CD4-positive, alpha-beta T cell (primary cell): ENCODE measurements at regions not wholly inside any gene's neighbourhood (a gene's known extent, or its start where the extent isn't known, plus 50 kb on each side); places are given as distances from the start of the nearest gene placed in this dataset.
A peak's percentile ranks its signal among the peaks of the same experiment; 100 is the strongest.

ENCODE experiments used
- ATAC-seq: fragments of 200-7000 bp; cut with Tn5 transposase; one replicate; pipeline ENCODE4 v1.10.0; 2022; ENCODE audit warnings: mild to moderate bottlenecking; ENCODE audit not compliant: poor library complexity
- CTCF ChIA-PET: fragments of 350-600 bp; sonication (Branson Sonifier 250); formaldehyde crosslinking; loops from one replicate; lab custom pipeline; 2021; ENCODE audit warnings: antibody characterized with exemption, inconsistent platforms; lab: Charles Lee
- POLR2A ChIA-PET: fragments of 350-600 bp; sonication (Branson Sonifier 250); formaldehyde crosslinking; loops from one replicate; lab custom pipeline; 2021; ENCODE audit warnings: antibody characterized with exemption, inconsistent platforms; lab: Charles Lee
- DNase-seq, 14 experiments: peaks; one replicate each; pipeline ENCODE4 v3.0.0-alpha.2; 2013 to 2020; ENCODE audit warnings: mixed read lengths in 2 of 14
- H3K27ac ChIP-seq, 2 donors: one replicate each; pipeline versions ENCODE4 v1.5.1 to v1.7.0; 2013; ENCODE audit warnings: low read length in 2 of 2, low read depth in 1 of 2, mild to moderate bottlenecking in 1 of 2
- H3K27me3 ChIP-seq, 2 experiments: 1 replicate in 1 of 2; 2 replicates in 1 of 2; pipeline versions ENCODE4 v1.6.1 to v1.7.0; 2013; ENCODE audit warnings: low read length in 2 of 2, control low read depth in 1 of 2, mild to moderate bottlenecking in 1 of 2, moderate library complexity in 1 of 2; ENCODE audit not compliant: insufficient read depth in 2 of 2, control insufficient read depth in 1 of 2
- H3K36me3 ChIP-seq: one replicate; pipeline ENCODE4 v1.6.1; 2013; ENCODE audit warnings: low read length, control low read depth; ENCODE audit not compliant: insufficient read depth
- H3K4me1 ChIP-seq: one replicate; pipeline ENCODE4 v1.6.1; 2013; ENCODE audit warnings: low read length, control low read depth; ENCODE audit not compliant: insufficient read depth
- H3K4me3 ChIP-seq: one replicate; pipeline ENCODE4 v1.5.1; 2013; ENCODE audit warnings: mild to moderate bottlenecking, low read length, moderate library complexity
- H3K9me3 ChIP-seq, 2 experiments: 1 replicate in 1 of 2; 2 replicates in 1 of 2; pipeline versions ENCODE4 v1.6.1 to v1.7.0; 2013; ENCODE audit warnings: low read length in 2 of 2, mild to moderate bottlenecking in 2 of 2, control low read depth in 1 of 2, moderate library complexity in 1 of 2; ENCODE audit not compliant: control insufficient read depth in 1 of 2, insufficient read depth in 1 of 2
- H3K27ac Mint-ChIP-seq: one replicate; pipeline ENCODE4 v1.8.0; 2020; ENCODE audit warnings: mixed read lengths
- H3K27me3 Mint-ChIP-seq: one replicate; pipeline ENCODE4 v1.8.0; 2021; ENCODE audit warnings: mixed read lengths
- H3K36me3 Mint-ChIP-seq: one replicate; pipeline ENCODE4 v1.8.0; 2021; ENCODE audit warnings: low read depth, mixed read lengths
- H3K4me1 Mint-ChIP-seq: one replicate; pipeline ENCODE4 v1.8.0; 2021; ENCODE audit warnings: low read depth, mixed read lengths
- H3K4me3 Mint-ChIP-seq: one replicate; pipeline ENCODE4 v1.8.0; 2020; ENCODE audit warnings: mild to moderate bottlenecking, mixed read lengths
- H3K9me3 Mint-ChIP-seq: one replicate; pipeline ENCODE4 v1.8.0; 2020; ENCODE audit warnings: mixed read lengths
- intact Hi-C, 2 experiments: fragments of 100-400 bp; cut with DNase I in 1 of 2; cut with micrococcal nuclease in 1 of 2; formaldehyde crosslinking; loops; one replicate each; pipeline versions ENCODE4 v1.15.1 to v1.9.0; 2023 to 2025; cut with DNase I, micrococcal nuclease
- TF ChIP-seq, protein P1 (sequence below): fragments of 200-600 bp; IDR thresholded peaks from one replicate; pipeline ENCODE4 v1.8.0; 2022; ENCODE audit warnings: antibody characterized with exemption, mild to moderate bottlenecking

GRCh38 chrX:39356119-39356807 is 555.0 kb downstream of the MID1IP1 start:
- peaks cover 5% of the 10 kb centered on the region for H3K4me1 Mint-ChIP-seq
- no peaks in the 10 kb centered on the region for H3K9me3 Mint-ChIP-seq
- no peak overlapping the region for H3K27ac Mint-ChIP-seq
- no peak overlapping the region for H3K4me3 Mint-ChIP-seq
- no peaks in the 10 kb centered on the region for H3K36me3 ChIP-seq
- TF ChIP-seq, protein P1, sequence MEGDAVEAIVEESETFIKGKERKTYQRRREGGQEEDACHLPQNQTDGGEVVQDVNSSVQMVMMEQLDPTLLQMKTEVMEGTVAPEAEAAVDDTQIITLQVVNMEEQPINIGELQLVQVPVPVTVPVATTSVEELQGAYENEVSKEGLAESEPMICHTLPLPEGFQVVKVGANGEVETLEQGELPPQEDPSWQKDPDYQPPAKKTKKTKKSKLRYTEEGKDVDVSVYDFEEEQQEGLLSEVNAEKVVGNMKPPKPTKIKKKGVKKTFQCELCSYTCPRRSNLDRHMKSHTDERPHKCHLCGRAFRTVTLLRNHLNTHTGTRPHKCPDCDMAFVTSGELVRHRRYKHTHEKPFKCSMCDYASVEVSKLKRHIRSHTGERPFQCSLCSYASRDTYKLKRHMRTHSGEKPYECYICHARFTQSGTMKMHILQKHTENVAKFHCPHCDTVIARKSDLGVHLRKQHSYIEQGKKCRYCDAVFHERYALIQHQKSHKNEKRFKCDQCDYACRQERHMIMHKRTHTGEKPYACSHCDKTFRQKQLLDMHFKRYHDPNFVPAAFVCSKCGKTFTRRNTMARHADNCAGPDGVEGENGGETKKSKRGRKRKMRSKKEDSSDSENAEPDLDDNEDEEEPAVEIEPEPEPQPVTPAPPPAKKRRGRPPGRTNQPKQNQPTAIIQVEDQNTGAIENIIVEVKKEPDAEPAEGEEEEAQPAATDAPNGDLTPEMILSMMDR, result no peak
- DNase-seq (peak in 1 of 14 experiments; percentile 16), ATAC-seq (no peak)
- H3K36me3 Mint-ChIP-seq, result no peaks in the 10 kb centered on the region
- intact Hi-C loops, result no loop called here
- H3K9me3 ChIP-seq, result no peaks in the 10 kb centered on the region
- ChIA-PET POLR2A (no interaction called here), CTCF (no interaction called here)
- H3K4me1 ChIP-seq, result no peaks in the 10 kb centered on the region
- no peak overlapping the region for H3K4me3 ChIP-seq
- H3K27ac ChIP-seq, result no peak overlapping the region
- H3K27me3 ChIP-seq, result no peaks in the 10 kb centered on the region
- no peaks in the 10 kb centered on the region for H3K27me3 Mint-ChIP-seq

GRCh38 chrX:39360101-39360500 is 558.8 kb downstream of the MID1IP1 start:
- Histone ChIP-seq H3K27ac (no peak overlapping the region), H3K4me1 (no peaks in the 10 kb centered on the region), H3K36me3 (no peaks in the 10 kb centered on the region), H3K4me3 (no peak overlapping the region), H3K9me3 (no peaks in the 10 kb centered on the region), H3K27me3 (no peaks in the 10 kb centered on the region)
- H3K4me3 Mint-ChIP-seq, result no peak overlapping the region
- POLR2A ChIA-PET, result no interaction called here
- intact Hi-C loops, result no loop called here
- TF ChIP-seq, protein P1, result no peak
- CTCF ChIA-PET, result no interaction called here
- ATAC-seq (no peak), DNase-seq (no peak)
- H3K9me3 Mint-ChIP-seq, result no peaks in the 10 kb centered on the region
- no peaks in the 10 kb centered on the region for H3K36me3 Mint-ChIP-seq
- H3K4me1 Mint-ChIP-seq, result peaks cover 7% of the 10 kb centered on the region
- H3K27ac Mint-ChIP-seq, result no peak overlapping the region
- no peaks in the 10 kb centered on the region for H3K27me3 Mint-ChIP-seq

DNA sequence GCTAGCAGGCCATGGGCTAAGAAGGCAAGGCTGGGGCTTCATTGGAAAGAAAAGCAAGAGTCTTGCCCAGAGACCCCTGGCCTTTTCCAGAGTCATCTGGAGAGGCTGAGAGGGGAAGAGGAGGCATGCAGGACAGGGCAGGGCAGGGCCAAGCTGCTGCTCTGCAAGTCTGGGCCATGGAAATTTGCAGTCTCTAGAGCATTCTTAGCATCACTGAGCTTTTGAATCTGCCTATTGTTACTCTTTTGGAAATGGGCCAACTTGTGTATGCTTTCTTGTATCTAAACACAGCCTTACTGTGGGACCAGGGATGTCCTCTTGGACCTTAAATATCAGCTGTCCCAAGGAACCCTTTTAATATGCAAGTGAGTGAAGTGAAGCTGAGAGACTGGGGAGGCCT is 560.5 kb downstream of the MID1IP1 start:
- Histone ChIP-seq H3K27me3 (no peaks in the 10 kb centered on the region), H3K4me1 (no peaks in the 10 kb centered on the region), H3K9me3 (no peaks in the 10 kb centered on the region), H3K4me3 (no peak overlapping the region), H3K36me3 (no peaks in the 10 kb centered on the region), H3K27ac (no peak overlapping the region)
- POLR2A ChIA-PET, result interaction anchor here (1.1 kb wide), 1 partner anchor 9 kb away, joined by 3 read pairs; no protein-coding TSS in a partner anchor
- H3K9me3 Mint-ChIP-seq, result no peaks in the 10 kb centered on the region
- no peaks in the 10 kb centered on the region for H3K27me3 Mint-ChIP-seq
- TF ChIP-seq, protein P1, result no peak
- peaks cover 8% of the 10 kb centered on the region for H3K4me1 Mint-ChIP-seq
- CTCF ChIA-PET, result no interaction called here
- no peaks in the 10 kb centered on the region for H3K36me3 Mint-ChIP-seq
- H3K4me3 Mint-ChIP-seq, result no peak overlapping the region
- no peak overlapping the region for H3K27ac Mint-ChIP-seq
- no peak for ATAC-seq
- DNase-seq, result no peak
- intact Hi-C loops, result no loop called here
